ENCODE measurements at regions not wholly inside any gene's neighbourhood (a gene's known extent, or its start where the extent isn't known, plus 50 kb on each side); places are given as distances from the start of the nearest gene placed in this dataset.

- Histone ChIP-seq H4K20me1 (replicated peaks; ENCODE audit: control insufficient read depth, extremely low read depth, insufficient read depth, low read length) (no peaks in the 10 kb centered on the region), H3K27me3 (ENCODE audit: control insufficient read depth in 2 of 2, insufficient read depth in 2 of 2, low read length in 2 of 2) (no peaks in the 10 kb centered on the region), H3K4me3 (replicated peaks in 1 of 3; ENCODE audit: insufficient read depth in 1 of 3, low read depth in 1 of 3, low read length in 3 of 3) (no peak overlapping the region), H3K79me2 (ENCODE audit: control insufficient read depth, insufficient read depth, low read length) (no peaks in the 10 kb centered on the region), H3K36me3 (ENCODE audit: control insufficient read depth in 2 of 2, extremely low read depth in 1 of 2, insufficient read depth in 2 of 2, low read length in 2 of 2) (no peaks in the 10 kb centered on the region), H3K4me1 (ENCODE audit: control insufficient read depth, extremely low read depth, insufficient read depth, low read length) (no peaks in the 10 kb centered on the region), H3K27ac (ENCODE audit: insufficient read depth, low read depth, low read length) (no peak overlapping the region), H3K9me3 (replicated peaks; ENCODE audit: control insufficient read depth, insufficient read depth, low read length) (peaks cover 12% of the 10 kb centered on the region), H2AFZ (ENCODE audit: low read depth, low read length) (no peak overlapping the region), H3K9me1 (replicated peaks; ENCODE audit: control insufficient read depth, extremely low read depth, insufficient read depth, low read length) (no peaks in the 10 kb centered on the region), H3K4me2 (ENCODE audit: insufficient read depth, low read length) (no peak overlapping the region), H3K9ac (replicated peaks; ENCODE audit: extremely low read depth, insufficient read depth, low read length) (no peak overlapping the region)
- no peak for TF ChIP-seq GATA2 (IDR thresholded peaks at IDR 0.05; ENCODE audit: insufficient read depth, insufficient read length, low read depth, low read length)
- TF ChIP-seq POLR2A (IDR thresholded peaks at IDR 0.05; ENCODE audit: low read depth, low read length) = no peak
- TF ChIP-seq FOS (IDR thresholded peaks at IDR 0.05; ENCODE audit: borderline replicate concordance, insufficient read depth, low read length) = no peak
- TF ChIP-seq JUN (IDR thresholded peaks at IDR 0.05; ENCODE audit: borderline replicate concordance, insufficient read depth, insufficient read length, low read depth) = no peak
- TF ChIP-seq EZH2 (IDR thresholded peaks at IDR 0.05; ENCODE audit: borderline replicate concordance, low read depth, low read length, severe bottlenecking) = no peak
- TF ChIP-seq POLR2AphosphoS5 (IDR thresholded peaks at IDR 0.05; ENCODE audit: insufficient read depth, low read depth, low read length) = no peak
- no peak for TF ChIP-seq MYC (IDR thresholded peaks at IDR 0.05; ENCODE audit: low read depth, low read length)
- TF ChIP-seq CTCF (IDR thresholded peaks at IDR 0.05; ENCODE audit: extremely low read depth in 1 of 2, insufficient read depth in 1 of 2, low read depth in 1 of 2, low read length in 2 of 2) = no peak
- no peak for TF ChIP-seq MAX (IDR thresholded peaks at IDR 0.05; ENCODE audit: insufficient read depth, insufficient read length)
- DNase-seq (ENCODE audit: low read depth, low spot score) (no peak), FAIRE-seq (no peak)
- dilution Hi-C loops (cut with MboI; ENCODE audit: extremely low pct_ligation_motif_present, low sequenced_read_pairs) = no loop called here
- CTCF ChIA-PET = no interaction called here
- POLR2A ChIA-PET = no interaction called here
- intact Hi-C loops (cut with micrococcal nuclease) = no loop called here
- no TSS peak for BruUV-seq (replicated peaks)
These were observed 390.0 kb upstream of the IRX4 start for GRCh38 chr5:2272755-2273154.

Data from endothelial cell of umbilical vein (primary cell).